CD4-positive, alpha-beta T cell treated with Interleukin-4 for 1 hour (primary cell): ENCODE measurements at regions not wholly inside any gene's neighbourhood (a gene's known extent, or its start where the extent isn't known, plus 50 kb on each side); places are given as distances from the start of the nearest gene placed in this dataset.
"Not testable (repeated sequence)": the region's sequence is repeated elsewhere in the genome, so short reads cannot be mapped to it uniquely, and the experiment has no call there.

Experiments
- DNase-seq, 2 donors: peaks; one replicate each; pipeline ENCODE4 v3.0.0-alpha.2; 2020 to 2022

- peak in 1 of 2 donors; percentile 23 for DNase-seq
These were observed 367.4 kb downstream of the BTG1 start for GRCh38 chr12:91778091-91778832.

GRCh38 chr12:91777268-91777992 lies 368.2 kb downstream of the BTG1 start:
- DNase-seq: no peak

- DNase-seq: peak in 1 of 2 donors; percentile 14
These were observed 371.2 kb downstream of the BTG1 start for GRCh38 chr12:91774434-91774921.

- DNase-seq: no peak
These were observed 371.8 kb downstream of the BTG1 start for GRCh38 chr12:91773749-91774429.

- DNase-seq: no peak
These were observed 373.2 kb downstream of the BTG1 start for GRCh38 chr12:91772411-91772810.

- no peak for DNase-seq
These were observed 375.9 kb downstream of the BTG1 start for GRCh38 chr12:91769736-91770135.

- DNase-seq: no peak
These were observed 378.4 kb downstream of the BTG1 start for GRCh38 chr12:91767237-91767636.

- DNase-seq: no peak
These were observed 379.2 kb downstream of the BTG1 start for GRCh38 chr12:91766454-91766853.

GRCh38 chr12:91763654-91764370 lies 381.8 kb downstream of the BTG1 start:
- no peak for DNase-seq

- no peak for DNase-seq
These were observed 392.0 kb downstream of the BTG1 start for GRCh38 chr12:91753649-91754048.

- DNase-seq: no peak
These were observed 398.7 kb downstream of the BTG1 start for GRCh38 chr12:91746976-91747375.

GRCh38 chr12:91744597-91744996 lies 401.0 kb downstream of the BTG1 start:
- no peak for DNase-seq

GRCh38 chr12:91743704-91744321 lies 401.8 kb downstream of the BTG1 start:
- DNase-seq: no peak

- DNase-seq: no peak
These were observed 402.4 kb downstream of the BTG1 start for GRCh38 chr12:91743280-91743679.

- DNase-seq: no peak
These were observed 403.7 kb downstream of the BTG1 start for GRCh38 chr12:91741932-91742331.

- DNase-seq: not testable (repeated sequence)
These were observed 411.8 kb downstream of the BTG1 start for GRCh38 chr12:91733846-91734245.

GRCh38 chr12:91732086-91732485 lies 413.6 kb downstream of the BTG1 start:
- DNase-seq: no peak

- DNase-seq: no peak
These were observed 416.1 kb downstream of the BTG1 start for GRCh38 chr12:91729543-91729942.

GRCh38 chr12:91723191-91723590 lies 422.5 kb downstream of the BTG1 start:
- no peak for DNase-seq

GRCh38 chr12:91722072-91722471 lies 423.6 kb downstream of the BTG1 start:
- no peak for DNase-seq

- DNase-seq: no peak
These were observed 424.6 kb downstream of the BTG1 start for GRCh38 chr12:91721023-91721422.

- DNase-seq: no peak
These were observed 427.3 kb downstream of the BTG1 start for GRCh38 chr12:91718326-91718725.

GRCh38 chr12:91717804-91718203 lies 427.8 kb downstream of the BTG1 start:
- no peak for DNase-seq
